AG09319 (cell line): ENCODE measurements at regions not wholly inside any gene's neighbourhood (a gene's known extent, or its start where the extent isn't known, plus 50 kb on each side); places are given as distances from the start of the nearest gene placed in this dataset.

Experiments used
- DNase-seq: peaks from one replicate; pipeline ENCODE4 v3.0.0-alpha.2; 2010; ENCODE audit warnings: low read depth; ENCODE audit errors: extremely low read depth
- CTCF ChIP-seq: IDR thresholded peaks from 2 replicates; pipeline ENCODE4 v1.5.1; 2011; ENCODE audit warnings: low read depth, mild to moderate bottlenecking, inconsistent platforms, low read length, moderate library complexity

- TF ChIP-seq CTCF = no peak
- no peak for DNase-seq
Observed at GRCh38 chr10:46223626-46224413, 63.0 kb upstream of the ANTXRL start.

- no peak for TF ChIP-seq CTCF
- no peak for DNase-seq
Observed at GRCh38 chr10:46224414-46224682, 62.4 kb upstream of the ANTXRL start.

- DNase-seq = no peak
- no peak for TF ChIP-seq CTCF
Observed at GRCh38 chr10:46225597-46225996, 61.2 kb upstream of the ANTXRL start.

- DNase-seq = no peak
- no peak for TF ChIP-seq CTCF
Observed at GRCh38 chr10:46226232-46226631, 60.6 kb upstream of the ANTXRL start.

GRCh38 chr10:46226900-46227558 is 59.8 kb upstream of the ANTXRL start:
- no peak for DNase-seq
- no peak for TF ChIP-seq CTCF

- no peak for TF ChIP-seq CTCF
- no peak for DNase-seq
Observed at GRCh38 chr10:46227571-46227935, 59.2 kb upstream of the ANTXRL start.

GRCh38 chr10:46227936-46228562 is 58.7 kb upstream of the ANTXRL start:
- no peak for TF ChIP-seq CTCF
- no peak for DNase-seq
